Dermis blood vessel endothelial cell (primary cell): ENCODE measurements at regions not wholly inside any gene's neighbourhood (a gene's known extent, or its start where the extent isn't known, plus 50 kb on each side); places are given as distances from the start of the nearest gene placed in this dataset.

Source experiments
- DNase-seq: peaks from one replicate; pipeline ENCODE4 v3.0.0; 2010

- peak; percentile 71 for DNase-seq
Measured at GRCh38 chr14:60349663-60350365, 100.8 kb downstream of the PPM1A start.

- no peak for DNase-seq
Measured at GRCh38 chr14:60350366-60350720, 101.3 kb downstream of the PPM1A start.

GRCh38 chr14:60353420-60353819 is 104.4 kb downstream of the PPM1A start:
- no peak for DNase-seq

GRCh38 chr14:60355768-60356167 is 106.7 kb downstream of the PPM1A start:
- no peak for DNase-seq

GRCh38 chr14:60356386-60356785 is 107.4 kb downstream of the PPM1A start:
- DNase-seq, result no peak

- no peak for DNase-seq
Measured at GRCh38 chr14:60356906-60357550, 108.0 kb downstream of the PPM1A start.

GRCh38 chr14:60357551-60358149 is 108.6 kb downstream of the PPM1A start:
- no peak for DNase-seq

- DNase-seq, result no peak
Measured at GRCh38 chr14:60363275-60363674, 114.3 kb downstream of the PPM1A start.

GRCh38 chr14:60363687-60364086 is 114.7 kb downstream of the PPM1A start:
- no peak for DNase-seq

GRCh38 chr14:60381909-60382308 is 104.0 kb downstream of the C14orf39 start:
- no peak for DNase-seq
